Activated naive CD4-positive, alpha-beta T cell treated with anti-CD3 and anti-CD28 coated beads for 36 hours (primary cell): ENCODE measurements at regions not wholly inside any gene's neighbourhood (a gene's known extent, or its start where the extent isn't known, plus 50 kb on each side); places are given as distances from the start of the nearest gene placed in this dataset.

ENCODE experiments used
- CTCF ChIA-PET: fragments of 350-600 bp; sonication (Branson Sonifier 250); formaldehyde crosslinking; loops from one replicate; lab custom pipeline; 2021; ENCODE audit warnings: antibody characterized with exemption; lab: Charles Lee
- DNase-seq: peaks from one replicate; pipeline ENCODE4 v3.0.0-alpha.2; 2020
- H3K27ac Mint-ChIP-seq: one replicate; pipeline ENCODE4 v1.8.0; 2021; ENCODE audit warnings: mild to moderate bottlenecking, mixed read lengths
- H3K27me3 Mint-ChIP-seq: one replicate; pipeline ENCODE4 v1.8.0; 2021; ENCODE audit warnings: low read depth, mixed read lengths
- H3K36me3 Mint-ChIP-seq: one replicate; pipeline ENCODE4 v1.8.0; 2021; ENCODE audit warnings: low read depth, mixed read lengths
- H3K4me1 Mint-ChIP-seq: one replicate; pipeline ENCODE4 v1.8.0; 2021; ENCODE audit warnings: low read depth, mixed read lengths
- H3K4me3 Mint-ChIP-seq: one replicate; pipeline ENCODE4 v1.8.0; 2021; ENCODE audit warnings: mild to moderate bottlenecking, moderate library complexity, mixed read lengths
- H3K9me3 Mint-ChIP-seq: one replicate; pipeline ENCODE4 v1.8.0; 2021; ENCODE audit warnings: mixed read lengths
- intact Hi-C: fragments of 100-400 bp; cut with micrococcal nuclease; formaldehyde crosslinking; loops from one replicate; pipeline ENCODE4 v1.15.1; 2023

GRCh38 chr1:198054510-198054909 lies 102.3 kb upstream of the NEK7 start:
- H3K36me3 Mint-ChIP-seq = no peaks in the 10 kb centered on the region
- CTCF ChIA-PET = interaction anchor here (0.8 kb wide), 1 partner anchor 34 kb away, joined by 3 read pairs; no protein-coding TSS in a partner anchor
- no peaks in the 10 kb centered on the region for H3K9me3 Mint-ChIP-seq
- no peak overlapping the region for H3K4me3 Mint-ChIP-seq
- no peaks in the 10 kb centered on the region for H3K4me1 Mint-ChIP-seq
- H3K27ac Mint-ChIP-seq = no peak overlapping the region
- intact Hi-C loops = no loop called here
- H3K27me3 Mint-ChIP-seq = no peaks in the 10 kb centered on the region
- no peak for DNase-seq

- H3K4me3 Mint-ChIP-seq = no peak overlapping the region
- CTCF ChIA-PET = interaction anchor here (0.8 kb wide), 1 partner anchor 219 kb away, joined by 3 read pairs; no protein-coding TSS in a partner anchor
- no peak overlapping the region for H3K27ac Mint-ChIP-seq
- intact Hi-C loops = no loop called here
- no peaks in the 10 kb centered on the region for H3K9me3 Mint-ChIP-seq
- no peaks in the 10 kb centered on the region for H3K4me1 Mint-ChIP-seq
- no peaks in the 10 kb centered on the region for H3K27me3 Mint-ChIP-seq
- peak; percentile 24 for DNase-seq
- H3K36me3 Mint-ChIP-seq = no peaks in the 10 kb centered on the region
These were observed 100.5 kb upstream of the NEK7 start for GRCh38 chr1:198056255-198056654.

GRCh38 chr1:198064181-198064580 lies 92.6 kb upstream of the NEK7 start:
- H3K27ac Mint-ChIP-seq = no peak overlapping the region
- CTCF ChIA-PET = interaction anchor here (1.0 kb wide), 1 partner anchor 27 kb away, joined by 5 read pairs; no protein-coding TSS in a partner anchor
- no peak overlapping the region for H3K4me3 Mint-ChIP-seq
- no peak for DNase-seq
- intact Hi-C loops = no loop called here
- no peaks in the 10 kb centered on the region for H3K36me3 Mint-ChIP-seq
- no peaks in the 10 kb centered on the region for H3K4me1 Mint-ChIP-seq
- no peaks in the 10 kb centered on the region for H3K9me3 Mint-ChIP-seq
- H3K27me3 Mint-ChIP-seq = peaks cover 3% of the 10 kb centered on the region

GRCh38 chr1:198068285-198068684 lies 88.5 kb upstream of the NEK7 start:
- H3K9me3 Mint-ChIP-seq = no peaks in the 10 kb centered on the region
- no peak overlapping the region for H3K27ac Mint-ChIP-seq
- no peak overlapping the region for H3K4me3 Mint-ChIP-seq
- H3K36me3 Mint-ChIP-seq = no peaks in the 10 kb centered on the region
- no peaks in the 10 kb centered on the region for H3K4me1 Mint-ChIP-seq
- DNase-seq = no peak
- intact Hi-C loops = no loop called here
- CTCF ChIA-PET = interaction anchor here (1.1 kb wide), 1 partner anchor 34 kb away, joined by 4 read pairs; no protein-coding TSS in a partner anchor
- peaks cover 3% of the 10 kb centered on the region for H3K27me3 Mint-ChIP-seq

- Mint-ChIP-seq H3K27ac (no peak overlapping the region), H3K27me3 (peaks cover 6% of the 10 kb centered on the region), H3K9me3 (no peaks in the 10 kb centered on the region), H3K4me1 (no peaks in the 10 kb centered on the region), H3K36me3 (no peaks in the 10 kb centered on the region), H3K4me3 (no peak overlapping the region)
- no peak for DNase-seq
- CTCF ChIA-PET = interaction anchor here (0.6 to 1.5 kb wide), 3 partner anchors 221 to 1552 kb away, joined by 3 to 5 read pairs (median 3); no protein-coding TSS in a partner anchor
- intact Hi-C loops = loop anchor here (5.0 kb wide), 1 partner anchor 395 kb away; no protein-coding TSS in a partner anchor
These were observed 84.6 kb upstream of the NEK7 start for GRCh38 chr1:198072177-198072576.

- no peaks in the 10 kb centered on the region for H3K4me1 Mint-ChIP-seq
- no peaks in the 10 kb centered on the region for H3K36me3 Mint-ChIP-seq
- CTCF ChIA-PET = interaction anchor here (0.6 kb wide), 1 partner anchor 81 kb away, joined by 3 read pairs; no protein-coding TSS in a partner anchor
- no peak overlapping the region for H3K27ac Mint-ChIP-seq
- DNase-seq = no peak
- H3K4me3 Mint-ChIP-seq = no peak overlapping the region
- peaks cover 12% of the 10 kb centered on the region for H3K27me3 Mint-ChIP-seq
- peaks cover 3% of the 10 kb centered on the region for H3K9me3 Mint-ChIP-seq
- intact Hi-C loops = no loop called here
These were observed 81.5 kb upstream of the NEK7 start for GRCh38 chr1:198075296-198075695.

- intact Hi-C loops = no loop called here
- Mint-ChIP-seq H3K9me3 (peaks cover 3% of the 10 kb centered on the region), H3K4me3 (no peak overlapping the region), H3K4me1 (no peaks in the 10 kb centered on the region), H3K27me3 (peaks cover 15% of the 10 kb centered on the region), H3K36me3 (no peaks in the 10 kb centered on the region), H3K27ac (no peak overlapping the region)
- no peak for DNase-seq
- CTCF ChIA-PET = interaction anchor here (0.6 kb wide), 1 partner anchor 43 kb away, joined by 4 read pairs; no protein-coding TSS in a partner anchor
These were observed 77.3 kb upstream of the NEK7 start for GRCh38 chr1:198079432-198079951.

DNA sequence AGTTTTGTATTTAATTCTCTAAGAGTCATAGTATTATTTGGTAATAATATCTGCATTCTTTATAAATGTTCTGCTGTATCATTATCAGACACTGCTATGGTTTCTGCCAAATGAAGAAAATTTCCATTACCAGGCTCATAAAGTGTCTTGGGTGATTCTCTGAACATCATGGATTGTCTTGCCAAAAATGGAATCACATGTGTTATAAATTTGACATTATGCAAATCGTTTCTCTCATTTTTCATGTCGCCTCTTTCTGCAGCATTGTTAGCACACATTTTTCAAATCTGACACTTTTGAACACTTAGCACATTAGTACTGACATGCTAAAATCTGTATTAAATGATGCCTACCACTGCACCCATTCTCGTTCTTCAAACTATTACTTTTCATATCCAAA lies 74.2 kb upstream of the NEK7 start:
- peaks cover 3% of the 10 kb centered on the region for H3K9me3 Mint-ChIP-seq
- intact Hi-C loops = loop anchor here (10.0 kb wide), 2 partner anchors 468 to 602 kb away; no protein-coding TSS in a partner anchor
- CTCF ChIA-PET = no interaction called here

GRCh38 chr1:198083549-198083948 lies 73.2 kb upstream of the NEK7 start:
- intact Hi-C loops = loop anchor here (10.0 kb wide), 2 partner anchors 469 to 601 kb away; no protein-coding TSS in a partner anchor
- Mint-ChIP-seq H3K36me3 (no peaks in the 10 kb centered on the region), H3K27ac (no peak overlapping the region), H3K4me1 (peaks cover 3% of the 10 kb centered on the region), H3K4me3 (no peak overlapping the region), H3K27me3 (peaks cover 9% of the 10 kb centered on the region), H3K9me3 (peaks cover under 1% of the 10 kb centered on the region)
- CTCF ChIA-PET = no interaction called here
- DNase-seq = no peak

More for the DNA sequence above, 74.2 kb upstream of the NEK7 start:
- Mint-ChIP-seq H3K4me1 (no peaks in the 10 kb centered on the region), H3K27me3 (peaks cover 11% of the 10 kb centered on the region), H3K36me3 (no peaks in the 10 kb centered on the region), H3K4me3 (no peak overlapping the region), H3K27ac (no peak overlapping the region)
- no peak for DNase-seq

DNA sequence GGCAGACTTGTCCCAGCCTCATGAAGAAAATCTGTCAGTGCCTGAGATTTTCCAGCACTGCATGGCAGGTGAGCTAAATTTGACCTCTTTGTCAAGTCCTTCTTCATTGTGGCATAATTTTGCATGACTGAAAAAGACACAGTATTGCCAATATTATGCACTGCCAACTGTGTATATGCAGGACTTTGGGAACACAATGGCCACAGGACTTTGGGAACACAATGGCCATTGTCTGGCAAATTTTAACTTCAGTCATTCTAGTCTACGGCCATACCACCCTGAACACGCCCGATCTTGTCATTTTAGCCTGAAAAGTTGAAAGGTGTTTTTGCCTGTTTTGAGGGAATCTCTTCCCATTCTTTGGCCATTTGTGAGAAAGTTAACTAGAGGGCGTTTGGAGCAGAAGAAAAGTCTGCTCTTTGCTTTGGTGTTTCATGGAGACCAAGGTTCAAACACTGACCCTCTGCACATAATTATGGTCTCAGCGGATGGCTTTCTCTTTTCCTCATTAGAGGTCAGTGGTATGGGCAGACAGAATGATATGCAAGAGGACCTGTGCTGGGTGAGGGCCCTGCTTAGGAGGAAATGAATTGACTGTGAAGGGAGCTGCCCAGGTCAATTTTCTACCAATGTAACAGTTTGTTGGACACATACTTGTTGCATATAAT lies 72.4 kb upstream of the NEK7 start:
- Mint-ChIP-seq H3K4me3 (no peak overlapping the region), H3K9me3 (no peaks in the 10 kb centered on the region), H3K36me3 (no peaks in the 10 kb centered on the region), H3K27me3 (peaks cover 4% of the 10 kb centered on the region), H3K27ac (no peak overlapping the region), H3K4me1 (peaks cover 7% of the 10 kb centered on the region)
- CTCF ChIA-PET = no interaction called here
- intact Hi-C loops = loop anchor here (10.0 kb wide), 2 partner anchors 470 to 600 kb away; no protein-coding TSS in a partner anchor
- DNase-seq = no peak

GRCh38 chr1:198086051-198086745 lies 70.6 kb upstream of the NEK7 start:
- H3K4me1 Mint-ChIP-seq = peaks cover 7% of the 10 kb centered on the region
- peaks cover 4% of the 10 kb centered on the region for H3K27me3 Mint-ChIP-seq
- no peaks in the 10 kb centered on the region for H3K9me3 Mint-ChIP-seq
- intact Hi-C loops = loop anchor here (5.0 to 10.0 kb wide), 3 partner anchors 171 to 599 kb away; no protein-coding TSS in a partner anchor
- CTCF ChIA-PET = interaction anchor here (0.6 to 0.8 kb wide), 2 partner anchors 69 to 273 kb away, joined by 3 to 4 read pairs; no protein-coding TSS in a partner anchor
- no peak overlapping the region for H3K4me3 Mint-ChIP-seq
- DNase-seq = no peak
- no peaks in the 10 kb centered on the region for H3K36me3 Mint-ChIP-seq
- no peak overlapping the region for H3K27ac Mint-ChIP-seq

DNA sequence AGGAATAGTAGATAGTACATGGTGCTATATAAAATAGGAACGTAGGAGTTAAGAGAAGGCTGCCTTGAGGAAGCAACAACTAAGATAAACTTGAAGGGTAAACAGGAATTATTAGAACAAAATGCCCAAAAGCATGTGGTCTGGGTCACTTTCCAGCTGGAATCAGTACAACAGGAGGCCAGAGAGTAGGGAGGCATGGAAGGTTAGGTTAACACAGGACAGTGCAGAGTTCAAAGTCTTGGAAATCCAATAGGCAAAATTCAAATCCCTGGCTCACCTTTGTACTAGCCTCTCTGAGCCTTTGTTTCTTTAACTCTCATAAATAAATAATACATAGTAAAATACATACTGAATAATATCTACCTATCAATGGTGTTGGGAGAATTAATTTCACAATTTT lies 69.0 kb upstream of the NEK7 start:
- no peaks in the 10 kb centered on the region for H3K9me3 Mint-ChIP-seq
- intact Hi-C loops = loop anchor here (1.0 to 10.0 kb wide), 8 partner anchors 68 to 597 kb away; partner anchors contain the start of gene NEK7
- DNase-seq = no peak
- peaks cover 7% of the 10 kb centered on the region for H3K4me1 Mint-ChIP-seq
- H3K4me3 Mint-ChIP-seq = no peak overlapping the region
- CTCF ChIA-PET = interaction anchor here (1.0 to 2.1 kb wide), 7 partner anchors 14 to 377 kb away, joined by 3 to 10 read pairs (median 5); partner anchors contain the start of gene NEK7
- no peak overlapping the region for H3K27ac Mint-ChIP-seq
- H3K36me3 Mint-ChIP-seq = no peaks in the 10 kb centered on the region
- peaks cover under 1% of the 10 kb centered on the region for H3K27me3 Mint-ChIP-seq
